DND-41 (cell line): ENCODE measurements at regions not wholly inside any gene's neighbourhood (a gene's known extent, or its start where the extent isn't known, plus 50 kb on each side); places are given as distances from the start of the nearest gene placed in this dataset.

Experiments used
- ATAC-seq: fragments of 200-7000 bp; cut with Tn5 transposase; 3 replicates; pipeline ENCODE4 v1.9.1; 2021; ENCODE audit warnings: low read depth; ENCODE audit not compliant: insufficient read depth
- DNase-seq: peaks from one replicate; pipeline ENCODE4 v3.0.0-alpha.2; 2020
- H2AFZ ChIP-seq: 2 replicates; pipeline ENCODE4 v1.6.0; 2012; ENCODE audit warnings: low read depth, low read length
- H3K27ac ChIP-seq: 2 replicates; pipeline ENCODE4 v1.5.1; 2012; ENCODE audit warnings: low read length, inconsistent platforms
- H3K27me3 ChIP-seq: fragments of 200-600 bp; sonication (generic); 2 replicates; pipeline ENCODE4 v1.6.0; 2012; ENCODE audit warnings: low read length, mild to moderate bottlenecking, inconsistent platforms; ENCODE audit not compliant: insufficient read depth, poor library complexity
- H3K36me3 ChIP-seq: 2 replicates; pipeline ENCODE4 v1.5.1; 2012; ENCODE audit warnings: low read length, inconsistent platforms; ENCODE audit not compliant: insufficient read depth
- H3K4me1 ChIP-seq: 2 replicates; pipeline ENCODE4 v1.5.1; 2012; ENCODE audit warnings: mild to moderate bottlenecking, low read length; ENCODE audit not compliant: insufficient read depth
- H3K4me2 ChIP-seq: 2 replicates; pipeline ENCODE4 v1.6.0; 2012; ENCODE audit warnings: mild to moderate bottlenecking, moderate library complexity, low read length, inconsistent platforms; ENCODE audit not compliant: insufficient read depth
- H3K4me3 ChIP-seq, 2 experiments: fragments of 200-600 bp in 1 of 2; shearing (Covaris generic) in 1 of 2; 2 replicates each; pipeline ENCODE4 v1.5.1; 2012 to 2016; ENCODE audit warnings: inconsistent platforms in 2 of 2, low read length in 2 of 2, mild to moderate bottlenecking in 2 of 2, low read depth in 1 of 2, moderate library complexity in 1 of 2
- H3K79me2 ChIP-seq: 2 replicates; pipeline ENCODE4 v1.6.0; 2012; ENCODE audit warnings: low read length, inconsistent platforms; ENCODE audit not compliant: insufficient read depth
- H3K9ac ChIP-seq: 2 replicates; pipeline ENCODE4 v1.6.0; 2012; ENCODE audit warnings: low read depth, mild to moderate bottlenecking, inconsistent platforms, low read length, moderate library complexity
- H3K9me3 ChIP-seq: 2 replicates; pipeline ENCODE4 v1.5.1; 2012; ENCODE audit warnings: low read length, moderate library complexity, mild to moderate bottlenecking, inconsistent platforms; ENCODE audit not compliant: insufficient read depth, severe bottlenecking
- H4K20me1 ChIP-seq: 2 replicates; pipeline ENCODE4 v1.6.0; 2012; ENCODE audit warnings: low read length; ENCODE audit not compliant: insufficient read depth
- EZH2 ChIP-seq: IDR thresholded peaks from 3 replicates; pipeline ENCODE4 v1.6.1; 2012; ENCODE audit warnings: borderline replicate concordance, low read depth, mild to moderate bottlenecking, moderate library complexity, low read length, inconsistent platforms; ENCODE audit not compliant: severe bottlenecking
- TF ChIP-seq, protein P1 (sequence below): IDR thresholded peaks from 2 replicates; pipeline ENCODE4 v1.5.1; 2012; ENCODE audit warnings: borderline replicate concordance, low read length, moderate library complexity, mild to moderate bottlenecking; ENCODE audit not compliant: poor library complexity, severe bottlenecking; ENCODE audit errors: extremely low read depth

- Histone ChIP-seq H3K4me2 (no peak overlapping the region), H3K27ac (no peak overlapping the region), H3K79me2 (no peaks in the 10 kb centered on the region), H4K20me1 (no peaks in the 10 kb centered on the region), H3K9ac (no peak overlapping the region), H3K4me1 (no peaks in the 10 kb centered on the region), H2AFZ (no peak overlapping the region), H3K9me3 (no peaks in the 10 kb centered on the region), H3K27me3 (no peaks in the 10 kb centered on the region), H3K36me3 (no peaks in the 10 kb centered on the region), H3K4me3 (no peak overlapping the region)
- DNase-seq (no peak), ATAC-seq (no peak)
- TF ChIP-seq EZH2 = no peak
- TF ChIP-seq, protein P1, sequence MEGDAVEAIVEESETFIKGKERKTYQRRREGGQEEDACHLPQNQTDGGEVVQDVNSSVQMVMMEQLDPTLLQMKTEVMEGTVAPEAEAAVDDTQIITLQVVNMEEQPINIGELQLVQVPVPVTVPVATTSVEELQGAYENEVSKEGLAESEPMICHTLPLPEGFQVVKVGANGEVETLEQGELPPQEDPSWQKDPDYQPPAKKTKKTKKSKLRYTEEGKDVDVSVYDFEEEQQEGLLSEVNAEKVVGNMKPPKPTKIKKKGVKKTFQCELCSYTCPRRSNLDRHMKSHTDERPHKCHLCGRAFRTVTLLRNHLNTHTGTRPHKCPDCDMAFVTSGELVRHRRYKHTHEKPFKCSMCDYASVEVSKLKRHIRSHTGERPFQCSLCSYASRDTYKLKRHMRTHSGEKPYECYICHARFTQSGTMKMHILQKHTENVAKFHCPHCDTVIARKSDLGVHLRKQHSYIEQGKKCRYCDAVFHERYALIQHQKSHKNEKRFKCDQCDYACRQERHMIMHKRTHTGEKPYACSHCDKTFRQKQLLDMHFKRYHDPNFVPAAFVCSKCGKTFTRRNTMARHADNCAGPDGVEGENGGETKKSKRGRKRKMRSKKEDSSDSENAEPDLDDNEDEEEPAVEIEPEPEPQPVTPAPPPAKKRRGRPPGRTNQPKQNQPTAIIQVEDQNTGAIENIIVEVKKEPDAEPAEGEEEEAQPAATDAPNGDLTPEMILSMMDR = no peak
Observed at GRCh38 chr9:28121366-28121765, 548.1 kb upstream of the C9orf72 start.

GRCh38 chr9:28124917-28125316 lies 551.6 kb upstream of the C9orf72 start:
- Histone ChIP-seq H3K27me3 (no peaks in the 10 kb centered on the region), H3K36me3 (no peaks in the 10 kb centered on the region)
- no peak for ATAC-seq

GRCh38 chr9:28127101-28127500 lies 553.8 kb upstream of the C9orf72 start:
- H3K36me3 ChIP-seq = no peaks in the 10 kb centered on the region
- no peaks in the 10 kb centered on the region for H3K9me3 ChIP-seq
- H4K20me1 ChIP-seq = no peaks in the 10 kb centered on the region
- no peaks in the 10 kb centered on the region for H3K79me2 ChIP-seq
- no peak overlapping the region for H3K4me3 ChIP-seq
- no peaks in the 10 kb centered on the region for H3K4me1 ChIP-seq
- no peak overlapping the region for H3K9ac ChIP-seq
- H3K27me3 ChIP-seq = no peaks in the 10 kb centered on the region
- H3K27ac ChIP-seq = no peak overlapping the region
- H2AFZ ChIP-seq = no peak overlapping the region
- H3K4me2 ChIP-seq = no peak overlapping the region
- DNase-seq (no peak), ATAC-seq (no peak)
- TF ChIP-seq EZH2 = no peak
- TF ChIP-seq, protein P1 = no peak

More at GRCh38 chr9:28124917-28125316, 551.6 kb upstream of the C9orf72 start:
- Histone ChIP-seq H3K4me3 (no peak overlapping the region), H3K4me1 (no peaks in the 10 kb centered on the region), H2AFZ (no peak overlapping the region), H3K4me2 (no peak overlapping the region), H3K79me2 (no peaks in the 10 kb centered on the region), H3K27ac (no peak overlapping the region), H3K9me3 (no peaks in the 10 kb centered on the region), H3K9ac (no peak overlapping the region), H4K20me1 (no peaks in the 10 kb centered on the region)
- no peak for DNase-seq
- TF ChIP-seq, protein P1 = no peak
- TF ChIP-seq EZH2 = no peak
